Keratinocyte (primary cell): ENCODE measurements at regions not wholly inside any gene's neighbourhood (a gene's known extent, or its start where the extent isn't known, plus 50 kb on each side); places are given as distances from the start of the nearest gene placed in this dataset.

Source experiments
- DNase-seq: peaks from one replicate; pipeline ENCODE4 v3.0.0-alpha.2; 2011; ENCODE audit warnings: low read depth, missing footprints, low spot score
- FAIRE-seq: peaks from 2 replicates; lab custom pipeline; 2011; peaks lifted over from hg19 to GRCh38; lab: Jason Lieb, UNC
- H2AFZ ChIP-seq: 2 replicates; pipeline ENCODE4 v1.6.0; 2012; ENCODE audit warnings: low read length, control low read depth, inconsistent platforms; ENCODE audit not compliant: control insufficient read depth
- H3K27ac ChIP-seq: 2 replicates; pipeline ENCODE4 v1.5.1; 2011; ENCODE audit warnings: low read length; ENCODE audit not compliant: control insufficient read depth, insufficient read depth
- H3K27me3 ChIP-seq: 3 replicates; pipeline ENCODE4 v1.6.0; 2011; ENCODE audit warnings: low read length; ENCODE audit not compliant: control insufficient read depth, insufficient read depth; ENCODE audit errors: extremely low read depth
- H3K36me3 ChIP-seq, 2 experiments: 2 replicates in 1 of 2; 3 replicates in 1 of 2; pipeline ENCODE4 v1.5.1; 2011; ENCODE audit warnings: low read length in 2 of 2, mild to moderate bottlenecking in 1 of 2; ENCODE audit not compliant: control insufficient read depth in 2 of 2, insufficient read depth in 2 of 2; ENCODE audit errors: extremely low read depth in 1 of 2
- H3K4me1 ChIP-seq: 3 replicates; pipeline ENCODE4 v1.5.1; 2011; ENCODE audit warnings: low read length; ENCODE audit not compliant: control insufficient read depth, insufficient read depth; ENCODE audit errors: extremely low read depth
- H3K4me2 ChIP-seq: 3 replicates; pipeline ENCODE4 v1.6.0; 2011; ENCODE audit warnings: low read depth, low read length; ENCODE audit not compliant: control insufficient read depth, insufficient read depth; ENCODE audit errors: extremely low read depth
- H3K4me3 ChIP-seq, 3 experiments: fragments of 200-600 bp in 1 of 3; sonication (generic) in 1 of 3; 2 replicates in 2 of 3; 3 replicates in 1 of 3; pipeline ENCODE4 v1.5.1; 2011 to 2016; ENCODE audit warnings: low read length in 3 of 3, mild to moderate bottlenecking in 3 of 3, control low read depth in 2 of 3, inconsistent platforms in 1 of 3, low read depth in 1 of 3, mixed read lengths in 1 of 3, mixed run types in 1 of 3, moderate library complexity in 1 of 3; ENCODE audit not compliant: control insufficient read depth in 2 of 3, insufficient read depth in 2 of 3; ENCODE audit errors: extremely low read depth in 1 of 3
- H3K79me2 ChIP-seq: 2 replicates; pipeline ENCODE4 v1.6.0; 2012; ENCODE audit warnings: low read length; ENCODE audit not compliant: control insufficient read depth, insufficient read depth
- H3K9ac ChIP-seq: 3 replicates; pipeline ENCODE4 v1.6.0; 2011; ENCODE audit warnings: low read length; ENCODE audit not compliant: control insufficient read depth, insufficient read depth; ENCODE audit errors: extremely low read depth
- H3K9me1 ChIP-seq: 3 replicates; pipeline ENCODE4 v1.6.0; 2011; ENCODE audit warnings: low read length; ENCODE audit not compliant: control insufficient read depth, insufficient read depth; ENCODE audit errors: extremely low read depth
- H3K9me3 ChIP-seq: 2 replicates; pipeline ENCODE4 v1.5.1; 2012; ENCODE audit warnings: low read depth, low read length; ENCODE audit not compliant: control insufficient read depth
- H4K20me1 ChIP-seq: 3 replicates; pipeline ENCODE4 v1.6.0; 2011; ENCODE audit warnings: low read length; ENCODE audit not compliant: control insufficient read depth, insufficient read depth; ENCODE audit errors: extremely low read depth
- EZH2 ChIP-seq: IDR thresholded peaks from one replicate; pipeline ENCODE4 v1.6.1; 2012; ENCODE audit warnings: inconsistent platforms, mild to moderate bottlenecking, low read length, moderate library complexity
- dilution Hi-C: fragments of 300-500 bp; cut with MboI; formaldehyde crosslinking; loops from one replicate; pipeline ENCODE4 v1.7.0; 2020; ENCODE audit warnings: low sequenced_read_pairs; ENCODE audit not compliant: extremely low pct_ligation_motif_present
- TF ChIP-seq, protein P1 (sequence below), 3 experiments: IDR thresholded peaks in 1 of 3; conservative IDR thresholded peaks in 1 of 3; optimal IDR thresholded peaks in 1 of 3; 2 replicates in 2 of 3; 3 replicates in 1 of 3; pipeline versions ENCODE3 to v1.5.1; 2011; ENCODE audit warnings: low read length in 3 of 3, mild to moderate bottlenecking in 3 of 3, moderate library complexity in 2 of 3, control low read depth in 1 of 3, inconsistent platforms in 1 of 3; ENCODE audit not compliant: insufficient read depth in 2 of 3; ENCODE audit errors: extremely low read depth in 1 of 3

DNA sequence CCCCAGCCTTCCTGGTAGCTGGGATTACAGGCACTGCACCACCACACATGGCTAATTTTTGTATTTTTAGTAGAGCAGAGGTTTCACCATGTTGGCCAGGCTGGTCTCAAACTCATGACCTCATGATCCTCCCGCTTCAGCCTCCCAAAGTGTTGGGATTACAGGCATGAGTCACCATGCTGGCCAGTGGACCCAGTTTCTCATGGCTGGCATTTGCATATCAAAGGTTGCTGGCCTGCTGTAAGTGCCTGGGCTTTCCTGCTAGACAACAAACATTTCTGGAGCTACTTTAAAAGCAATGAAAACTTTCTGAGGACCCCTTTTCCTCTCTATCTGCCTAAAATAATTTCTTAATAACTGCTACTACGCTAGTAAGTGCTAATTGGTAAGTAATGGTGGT is 228.2 kb downstream of the PCDH10 start:
- Histone ChIP-seq H3K36me3 (no peaks in the 10 kb centered on the region), H3K9me3 (no peaks in the 10 kb centered on the region), H4K20me1 (no peaks in the 10 kb centered on the region), H3K4me1 (no peaks in the 10 kb centered on the region), H3K79me2 (no peaks in the 10 kb centered on the region), H3K9ac (no peak overlapping the region), H2AFZ (no peak overlapping the region), H3K4me2 (no peak overlapping the region), H3K4me3 (no peak overlapping the region), H3K9me1 (no peaks in the 10 kb centered on the region), H3K27ac (no peak overlapping the region), H3K27me3 (no peaks in the 10 kb centered on the region)
- FAIRE-seq (no peak), DNase-seq (no peak)
- TF ChIP-seq, protein P1, sequence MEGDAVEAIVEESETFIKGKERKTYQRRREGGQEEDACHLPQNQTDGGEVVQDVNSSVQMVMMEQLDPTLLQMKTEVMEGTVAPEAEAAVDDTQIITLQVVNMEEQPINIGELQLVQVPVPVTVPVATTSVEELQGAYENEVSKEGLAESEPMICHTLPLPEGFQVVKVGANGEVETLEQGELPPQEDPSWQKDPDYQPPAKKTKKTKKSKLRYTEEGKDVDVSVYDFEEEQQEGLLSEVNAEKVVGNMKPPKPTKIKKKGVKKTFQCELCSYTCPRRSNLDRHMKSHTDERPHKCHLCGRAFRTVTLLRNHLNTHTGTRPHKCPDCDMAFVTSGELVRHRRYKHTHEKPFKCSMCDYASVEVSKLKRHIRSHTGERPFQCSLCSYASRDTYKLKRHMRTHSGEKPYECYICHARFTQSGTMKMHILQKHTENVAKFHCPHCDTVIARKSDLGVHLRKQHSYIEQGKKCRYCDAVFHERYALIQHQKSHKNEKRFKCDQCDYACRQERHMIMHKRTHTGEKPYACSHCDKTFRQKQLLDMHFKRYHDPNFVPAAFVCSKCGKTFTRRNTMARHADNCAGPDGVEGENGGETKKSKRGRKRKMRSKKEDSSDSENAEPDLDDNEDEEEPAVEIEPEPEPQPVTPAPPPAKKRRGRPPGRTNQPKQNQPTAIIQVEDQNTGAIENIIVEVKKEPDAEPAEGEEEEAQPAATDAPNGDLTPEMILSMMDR (optimal IDR thresholded peaks at IDR 0.05 in 1 of 3, IDR thresholded peaks at IDR 0.05 in 1 of 3, conservative IDR thresholded peaks at IDR 0.05 in 1 of 3; ENCODE audit: extremely low read depth in 1 of 3, insufficient read depth in 2 of 3, low read length in 3 of 3), result no peak
- TF ChIP-seq EZH2, result no peak
- dilution Hi-C loops, result no loop called here

DNA sequence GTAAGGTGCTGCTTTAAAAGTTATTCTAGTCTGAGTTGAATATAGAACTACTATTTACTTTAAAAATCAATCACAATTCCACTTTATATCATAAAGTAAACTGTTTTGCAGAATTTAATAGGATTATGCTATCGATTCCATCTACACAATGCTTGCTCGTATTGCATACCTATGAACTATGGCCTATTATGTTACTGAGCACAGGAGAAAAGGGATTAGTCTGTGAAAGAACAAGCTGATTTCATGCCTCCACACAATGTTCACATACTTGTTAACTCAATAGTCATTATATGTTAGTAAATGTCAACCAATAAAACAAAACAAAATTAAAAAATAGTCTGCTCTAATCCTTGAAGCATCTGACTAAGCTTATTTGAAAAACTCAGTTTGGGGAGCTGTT is 223.6 kb downstream of the PCDH10 start:
- FAIRE-seq (no peak), DNase-seq (no peak)
- Histone ChIP-seq H4K20me1 (no peaks in the 10 kb centered on the region), H3K79me2 (no peaks in the 10 kb centered on the region), H3K4me2 (no peak overlapping the region), H3K4me1 (no peaks in the 10 kb centered on the region), H3K9ac (no peak overlapping the region), H3K9me3 (no peaks in the 10 kb centered on the region), H3K4me3 (no peak overlapping the region), H3K36me3 (no peaks in the 10 kb centered on the region), H2AFZ (no peak overlapping the region), H3K9me1 (no peaks in the 10 kb centered on the region), H3K27ac (no peak overlapping the region), H3K27me3 (no peaks in the 10 kb centered on the region)
- no peak for TF ChIP-seq EZH2
- TF ChIP-seq, protein P1 (optimal IDR thresholded peaks at IDR 0.05 in 1 of 3, IDR thresholded peaks at IDR 0.05 in 1 of 3, conservative IDR thresholded peaks at IDR 0.05 in 1 of 3; ENCODE audit: extremely low read depth in 1 of 3, insufficient read depth in 2 of 3, low read length in 3 of 3), result no peak
- dilution Hi-C loops, result no loop called here
